H9 (cell line): ENCODE measurements at regions not wholly inside any gene's neighbourhood (a gene's known extent, or its start where the extent isn't known, plus 50 kb on each side); places are given as distances from the start of the nearest gene placed in this dataset.

ENCODE experiments used
- DNase-seq: peaks from one replicate; pipeline ENCODE4 v3.0.0-alpha.2; 2017
- H2AFZ ChIP-seq: one replicate; pipeline ENCODE4 v1.6.1; 2013; ENCODE audit warnings: mild to moderate bottlenecking, low read length, control low read depth, moderate library complexity
- H2AK5ac ChIP-seq: 2 replicates; pipeline ENCODE4 v1.6.1; 2013; ENCODE audit warnings: low read length, control low read depth, mixed read lengths; ENCODE audit not compliant: insufficient read length
- H2BK120ac ChIP-seq: one replicate; pipeline ENCODE4 v1.6.1; 2013; ENCODE audit warnings: low read depth, mild to moderate bottlenecking, low read length, control low read depth, inconsistent platforms; ENCODE audit not compliant: poor library complexity, severe bottlenecking
- H2BK12ac ChIP-seq: 2 replicates; pipeline ENCODE4 v1.6.1; 2013; ENCODE audit warnings: low read length, control low read depth, mixed read lengths, low read depth; ENCODE audit not compliant: insufficient read length
- H2BK15ac ChIP-seq: 2 replicates; pipeline ENCODE4 v1.6.1; 2013; ENCODE audit warnings: low read depth, low read length, control low read depth
- H2BK20ac ChIP-seq: one replicate; pipeline ENCODE4 v1.6.1; 2013; ENCODE audit warnings: low read depth, mild to moderate bottlenecking, low read length, control low read depth, inconsistent platforms; ENCODE audit not compliant: poor library complexity, severe bottlenecking
- H2BK5ac ChIP-seq: 2 replicates; pipeline ENCODE4 v1.6.1; 2013; ENCODE audit warnings: low read length, control low read depth, mixed read lengths; ENCODE audit not compliant: insufficient read length
- H3K14ac ChIP-seq: 2 replicates; pipeline ENCODE4 v1.6.1; 2013; ENCODE audit warnings: low read length, control low read depth; ENCODE audit not compliant: insufficient read depth
- H3K18ac ChIP-seq: 2 replicates; pipeline ENCODE4 v1.6.1; 2013; ENCODE audit warnings: low read depth, mild to moderate bottlenecking, mixed read lengths, low read length, control low read depth; ENCODE audit not compliant: insufficient read length
- H3K23ac ChIP-seq: 2 replicates; pipeline ENCODE4 v1.6.1; 2013; ENCODE audit warnings: low read length, control low read depth, mixed read lengths, low read depth; ENCODE audit not compliant: insufficient read length
- H3K23me2 ChIP-seq: 2 replicates; pipeline ENCODE4 v1.6.1; 2013; ENCODE audit warnings: low read depth, mild to moderate bottlenecking, mixed read lengths, low read length, control low read depth; ENCODE audit not compliant: insufficient read length, poor library complexity, severe bottlenecking
- H3K27ac ChIP-seq: 2 replicates; pipeline ENCODE4 v1.5.1; 2013; ENCODE audit warnings: low read length, control low read depth, mixed read lengths, low read depth; ENCODE audit not compliant: insufficient read length
- H3K27me3 ChIP-seq: 2 replicates; pipeline ENCODE4 v1.6.1; 2013; ENCODE audit warnings: low read length, control low read depth, inconsistent platforms; ENCODE audit not compliant: insufficient read depth
- H3K4ac ChIP-seq: 2 replicates; pipeline ENCODE4 v1.6.1; 2013; ENCODE audit warnings: low read depth, mild to moderate bottlenecking, control low read depth, inconsistent platforms, low read length, moderate library complexity
- H3K4me1 ChIP-seq: 2 replicates; pipeline ENCODE4 v1.6.1; 2013; ENCODE audit warnings: low read length, control low read depth, inconsistent platforms; ENCODE audit not compliant: insufficient read depth
- H3K4me2 ChIP-seq: 2 replicates; pipeline ENCODE4 v1.6.1; 2013; ENCODE audit warnings: low read length, control low read depth, mixed read lengths; ENCODE audit not compliant: insufficient read length, insufficient read depth
- H3K56ac ChIP-seq: 2 replicates; pipeline ENCODE4 v1.6.1; 2013; ENCODE audit warnings: low read depth, mild to moderate bottlenecking, mixed read lengths, low read length, control low read depth; ENCODE audit not compliant: insufficient read length
- H3K79me1 ChIP-seq: 2 replicates; pipeline ENCODE4 v1.6.1; 2013; ENCODE audit warnings: low read depth, mild to moderate bottlenecking, moderate library complexity, low read length, control low read depth, inconsistent platforms; ENCODE audit not compliant: insufficient read depth, poor library complexity, severe bottlenecking
- H3K79me2 ChIP-seq: 2 replicates; pipeline ENCODE4 v1.6.1; 2013; ENCODE audit warnings: low read length, control low read depth, inconsistent platforms; ENCODE audit not compliant: insufficient read depth
- H3K9ac ChIP-seq: 2 replicates; pipeline ENCODE4 v1.6.1; 2013; ENCODE audit warnings: low read length, control low read depth, mixed read lengths; ENCODE audit not compliant: insufficient read length; ENCODE audit errors: extremely low read depth
- H3K9me3 ChIP-seq: one replicate; pipeline ENCODE4 v1.6.1; 2013; ENCODE audit warnings: low read depth, low read length, inconsistent platforms; ENCODE audit not compliant: control insufficient read depth
- H3T11ph ChIP-seq: one replicate; pipeline ENCODE4 v1.6.1; 2013; ENCODE audit warnings: mild to moderate bottlenecking, low read length, control low read depth, inconsistent platforms
- H4K20me1 ChIP-seq: one replicate; pipeline ENCODE4 v1.6.1; 2013; ENCODE audit not compliant: control insufficient read depth, insufficient read length, insufficient read depth
- H4K5ac ChIP-seq: 2 replicates; pipeline ENCODE4 v1.6.1; 2013; ENCODE audit warnings: low read depth, mild to moderate bottlenecking, mixed read lengths, low read length, control low read depth; ENCODE audit not compliant: insufficient read length
- H4K8ac ChIP-seq: replicated peaks from 2 replicates; pipeline ENCODE4 v1.6.1; 2013; ENCODE audit warnings: low read length, control low read depth, mixed read lengths, low read depth; ENCODE audit not compliant: insufficient read length
- H4K91ac ChIP-seq: 2 replicates; pipeline ENCODE4 v1.6.1; 2013; ENCODE audit warnings: low read depth, mild to moderate bottlenecking, moderate library complexity, mixed read lengths, low read length, control low read depth; ENCODE audit not compliant: insufficient read length
- H3K27ac Mint-ChIP-seq, 3 experiments: 2 replicates in 2 of 3; 3 replicates in 1 of 3; pipeline ENCODE4 v1.8.0; 2020 to 2021; ENCODE audit warnings: mixed read lengths in 3 of 3, mild to moderate bottlenecking in 1 of 3, moderate library complexity in 1 of 3
- H3K27me3 Mint-ChIP-seq: 2 replicates; pipeline ENCODE4 v1.8.0; 2021; ENCODE audit warnings: low read depth, mild to moderate bottlenecking, moderate library complexity, mixed read lengths
- H3K36me3 Mint-ChIP-seq, 3 experiments: 2 replicates in 2 of 3; 3 replicates in 1 of 3; pipeline ENCODE4 v1.8.0; 2020 to 2021; ENCODE audit warnings: low read depth in 3 of 3, mixed read lengths in 3 of 3; ENCODE audit not compliant: insufficient read depth in 1 of 3
- H3K4me1 Mint-ChIP-seq, 2 experiments: 2 replicates each; pipeline ENCODE4 v1.8.0; 2020; ENCODE audit warnings: mixed read lengths in 2 of 2
- H3K4me3 Mint-ChIP-seq, 2 experiments: 2 replicates in 1 of 2; 3 replicates in 1 of 2; pipeline ENCODE4 v1.8.0; 2020 to 2021; ENCODE audit warnings: mild to moderate bottlenecking in 2 of 2, mixed read lengths in 2 of 2, moderate library complexity in 1 of 2
- H3K9me3 Mint-ChIP-seq, 2 experiments: 2 replicates in 1 of 2; 3 replicates in 1 of 2; pipeline ENCODE4 v1.8.0; 2020; ENCODE audit warnings: mild to moderate bottlenecking in 2 of 2, mixed read lengths in 2 of 2, moderate library complexity in 1 of 2
- WGBS: extraction: QIAGEN DNeasy Blood & Tissue Kit; methylation state at CpG from one replicate; pipeline ENCODE4 v1.1.7; 2013; ENCODE audit warnings: missing lambda C conversion rate, low lambda C conversion rate, mixed read lengths; ENCODE audit not compliant: insufficient read length; ENCODE audit errors: extremely low coverage; 5-methylcytosine and 5-hydroxymethylcytosine counted together
- TF ChIP-seq, protein P1 (sequence below): fragments of 200-600 bp; sonication (generic); conservative IDR thresholded peaks from 3 replicates; pipeline ENCODE4 v1.8.0; 2021; ENCODE audit warnings: antibody characterized with exemption, mild to moderate bottlenecking

DNA sequence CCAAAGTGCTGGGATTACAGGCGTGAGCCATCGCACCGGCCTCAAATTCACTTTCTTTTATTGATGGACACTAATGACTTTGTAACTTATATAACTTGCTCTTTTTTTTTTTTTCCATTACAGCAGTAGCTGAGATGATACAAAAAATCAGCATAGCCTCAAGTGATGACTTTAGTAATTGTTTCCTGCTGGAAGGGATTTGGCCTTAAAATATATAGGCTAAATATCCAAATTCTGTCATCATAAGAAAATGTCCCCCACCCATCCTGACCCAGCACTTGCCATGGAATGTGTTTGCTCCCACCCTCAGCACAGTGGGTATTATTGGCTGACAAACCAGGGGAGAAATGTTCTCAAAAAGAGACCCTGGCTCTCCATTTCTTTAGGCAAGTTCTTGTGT, 1264.1 kb upstream of the AUTS2 start:
- Histone ChIP-seq H3K4ac (no peak overlapping the region), H3K27me3 (no peaks in the 10 kb centered on the region), H3K23ac (no peak overlapping the region), H3T11ph (no peak overlapping the region), H3K79me1 (no peaks in the 10 kb centered on the region), H3K79me2 (no peaks in the 10 kb centered on the region), H3K23me2 (no peaks in the 10 kb centered on the region), H3K9ac (no peak overlapping the region), H2BK5ac (no peak overlapping the region), H2AFZ (no peak overlapping the region), H3K18ac (no peak overlapping the region), H3K4me2 (no peak overlapping the region), H2BK20ac (peak overlapping the region; percentile 16), H3K4me1 (no peaks in the 10 kb centered on the region), H3K9me3 (no peaks in the 10 kb centered on the region), H3K14ac (no peak overlapping the region), H4K20me1 (no peaks in the 10 kb centered on the region), H4K5ac (no peak overlapping the region), H3K56ac (no peak overlapping the region), H2BK12ac (no peak overlapping the region), H2BK120ac (no peak overlapping the region), H2BK15ac (no peak overlapping the region), H3K27ac (no peak overlapping the region), H4K91ac (no peak overlapping the region), H2AK5ac (no peak overlapping the region), H4K8ac (no peak overlapping the region)
- H3K27me3 Mint-ChIP-seq: peaks cover 3% of the 10 kb centered on the region; the same call in 1 of the 2 replicates
- no peak overlapping the region; a peak in 1 of 7 replicates for H3K27ac Mint-ChIP-seq
- no peak for DNase-seq
- H3K36me3 Mint-ChIP-seq: peaks cover 8 to 30% (median 10%) of the 10 kb centered on the region in 3 experiments
- H3K4me3 Mint-ChIP-seq: no peak overlapping the region
- H3K9me3 Mint-ChIP-seq: peaks cover 17 to 20% of the 10 kb centered on the region in 2 experiments
- peaks cover 1 to 3% of the 10 kb centered on the region in 2 experiments for H3K4me1 Mint-ChIP-seq
- TF ChIP-seq, protein P1, sequence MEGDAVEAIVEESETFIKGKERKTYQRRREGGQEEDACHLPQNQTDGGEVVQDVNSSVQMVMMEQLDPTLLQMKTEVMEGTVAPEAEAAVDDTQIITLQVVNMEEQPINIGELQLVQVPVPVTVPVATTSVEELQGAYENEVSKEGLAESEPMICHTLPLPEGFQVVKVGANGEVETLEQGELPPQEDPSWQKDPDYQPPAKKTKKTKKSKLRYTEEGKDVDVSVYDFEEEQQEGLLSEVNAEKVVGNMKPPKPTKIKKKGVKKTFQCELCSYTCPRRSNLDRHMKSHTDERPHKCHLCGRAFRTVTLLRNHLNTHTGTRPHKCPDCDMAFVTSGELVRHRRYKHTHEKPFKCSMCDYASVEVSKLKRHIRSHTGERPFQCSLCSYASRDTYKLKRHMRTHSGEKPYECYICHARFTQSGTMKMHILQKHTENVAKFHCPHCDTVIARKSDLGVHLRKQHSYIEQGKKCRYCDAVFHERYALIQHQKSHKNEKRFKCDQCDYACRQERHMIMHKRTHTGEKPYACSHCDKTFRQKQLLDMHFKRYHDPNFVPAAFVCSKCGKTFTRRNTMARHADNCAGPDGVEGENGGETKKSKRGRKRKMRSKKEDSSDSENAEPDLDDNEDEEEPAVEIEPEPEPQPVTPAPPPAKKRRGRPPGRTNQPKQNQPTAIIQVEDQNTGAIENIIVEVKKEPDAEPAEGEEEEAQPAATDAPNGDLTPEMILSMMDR: no peak
- WGBS: no CpG with 5 or more reads among the region's 3 CpGs
